HG02973 (cell line): ENCODE measurements at regions not wholly inside any gene's neighbourhood (a gene's known extent, or its start where the extent isn't known, plus 50 kb on each side); places are given as distances from the start of the nearest gene placed in this dataset.
A peak's percentile ranks its signal among the peaks of the same experiment; 100 is the strongest.
"Not testable (repeated sequence)": the region's sequence is repeated elsewhere in the genome, so short reads cannot be mapped to it uniquely, and the experiment has no call there.

ENCODE experiments used
- ATAC-seq: cut with Tn5 transposase; IDR thresholded peaks from one replicate; pipeline ENCODE4 v1.9.1; 2021; ENCODE audit warnings: moderate library complexity; ENCODE audit not compliant: unreplicated experiment

- ATAC-seq: peak; percentile 87
These were observed 59.7 kb downstream of the RAP2B start for GRCh38 chr3:153221748-153222162.

- not testable (repeated sequence) for ATAC-seq
These were observed 64.9 kb downstream of the RAP2B start for GRCh38 chr3:153226877-153227276.

- ATAC-seq: not testable (repeated sequence)
These were observed 68.4 kb downstream of the RAP2B start for GRCh38 chr3:153230427-153230826.

GRCh38 chr3:153231245-153231644 lies 69.2 kb downstream of the RAP2B start:
- ATAC-seq: not testable (repeated sequence)

- ATAC-seq: not testable (repeated sequence)
These were observed 70.2 kb downstream of the RAP2B start for GRCh38 chr3:153232050-153232752.

GRCh38 chr3:153232851-153233271 lies 70.8 kb downstream of the RAP2B start:
- no peak for ATAC-seq

- no peak for ATAC-seq
These were observed 72.0 kb downstream of the RAP2B start for GRCh38 chr3:153233986-153234385.

GRCh38 chr3:153242896-153243295 lies 80.9 kb downstream of the RAP2B start:
- no peak for ATAC-seq

GRCh38 chr3:153244961-153245360 lies 82.9 kb downstream of the RAP2B start:
- ATAC-seq: no peak

- ATAC-seq: no peak
These were observed 83.6 kb downstream of the RAP2B start for GRCh38 chr3:153245661-153246060.

GRCh38 chr3:153246331-153246730 lies 84.3 kb downstream of the RAP2B start:
- ATAC-seq: no peak

GRCh38 chr3:153246806-153247205 lies 84.8 kb downstream of the RAP2B start:
- ATAC-seq: no peak

GRCh38 chr3:153247331-153248330 lies 85.6 kb downstream of the RAP2B start:
- no peak for ATAC-seq

GRCh38 chr3:153248835-153249234 lies 86.8 kb downstream of the RAP2B start:
- ATAC-seq: not testable (repeated sequence)

- ATAC-seq: no peak
These were observed 87.9 kb downstream of the RAP2B start for GRCh38 chr3:153249906-153250305.

GRCh38 chr3:153250446-153250845 lies 88.4 kb downstream of the RAP2B start:
- ATAC-seq: no peak

- ATAC-seq: no peak
These were observed 90.9 kb downstream of the RAP2B start for GRCh38 chr3:153252963-153253362.

- no peak for ATAC-seq
These were observed 92.3 kb downstream of the RAP2B start for GRCh38 chr3:153254361-153254760.

GRCh38 chr3:153257673-153258351 lies 95.8 kb downstream of the RAP2B start:
- no peak for ATAC-seq

- ATAC-seq: no peak
These were observed 97.9 kb downstream of the RAP2B start for GRCh38 chr3:153259956-153260355.

- no peak for ATAC-seq
These were observed 98.7 kb downstream of the RAP2B start for GRCh38 chr3:153260681-153261080.
